Mesenchymal stem cell (in vitro differentiated cells and primary cell): ENCODE measurements at regions not wholly inside any gene's neighbourhood (a gene's known extent, or its start where the extent isn't known, plus 50 kb on each side); places are given as distances from the start of the nearest gene placed in this dataset.

Experiments
- DNase-seq: peaks from one replicate; pipeline ENCODE4 v3.0.0-alpha.2; 2013
- H2AFZ ChIP-seq: one replicate; pipeline ENCODE4 v1.6.1; 2013; ENCODE audit warnings: low read depth, mild to moderate bottlenecking, control low read depth, inconsistent platforms, low read length, moderate library complexity
- H2AK5ac ChIP-seq: 2 replicates; pipeline ENCODE4 v1.6.1; 2013; ENCODE audit warnings: low read length, moderate library complexity, mild to moderate bottlenecking, inconsistent platforms; ENCODE audit not compliant: severe bottlenecking
- H2BK120ac ChIP-seq: one replicate; pipeline ENCODE4 v1.6.1; 2013; ENCODE audit warnings: low read depth, mild to moderate bottlenecking, inconsistent platforms, low read length, moderate library complexity
- H2BK12ac ChIP-seq, 2 experiments: one replicate each; pipeline ENCODE4 v1.6.1; 2013; ENCODE audit warnings: inconsistent platforms in 2 of 2, low read length in 2 of 2, mild to moderate bottlenecking in 2 of 2, moderate library complexity in 2 of 2, control low read depth in 1 of 2
- H2BK15ac ChIP-seq: one replicate; pipeline ENCODE4 v1.6.1; 2013; ENCODE audit warnings: mild to moderate bottlenecking, low read depth, inconsistent platforms; ENCODE audit not compliant: poor library complexity, severe bottlenecking
- H2BK5ac ChIP-seq: 2 replicates; pipeline ENCODE4 v1.6.1; 2013; ENCODE audit warnings: low read depth, mild to moderate bottlenecking, low read length, control low read depth, inconsistent platforms; ENCODE audit not compliant: poor library complexity, severe bottlenecking
- H3K14ac ChIP-seq, 2 experiments: one replicate each; pipeline ENCODE4 v1.6.1; 2013; ENCODE audit warnings: inconsistent platforms in 2 of 2, low read length in 2 of 2, control low read depth in 1 of 2, mild to moderate bottlenecking in 1 of 2, moderate library complexity in 1 of 2
- H3K18ac ChIP-seq, 2 experiments: one replicate each; pipeline ENCODE4 v1.6.1; 2013; ENCODE audit warnings: inconsistent platforms in 2 of 2, low read length in 2 of 2, control low read depth in 1 of 2, low read depth in 1 of 2, mild to moderate bottlenecking in 1 of 2
- H3K23ac ChIP-seq, 2 experiments: one replicate each; pipeline ENCODE4 v1.6.1; 2013; ENCODE audit warnings: inconsistent platforms in 2 of 2, low read length in 2 of 2, mild to moderate bottlenecking in 2 of 2, moderate library complexity in 2 of 2, control low read depth in 1 of 2
- H3K27ac ChIP-seq: 2 replicates; pipeline ENCODE4 v1.5.1; 2013; ENCODE audit warnings: mild to moderate bottlenecking, moderate library complexity, low read length, control low read depth, inconsistent platforms; ENCODE audit not compliant: poor library complexity, severe bottlenecking
- H3K27me3 ChIP-seq, 2 experiments: 2 replicates each; pipeline versions ENCODE4 v1.6.1 to v1.7.0; 2013; ENCODE audit warnings: low read length in 2 of 2, mild to moderate bottlenecking in 2 of 2, moderate library complexity in 2 of 2, control low read depth in 1 of 2, inconsistent platforms in 1 of 2; ENCODE audit not compliant: control insufficient read depth in 1 of 2, insufficient read depth in 1 of 2
- H3K36me3 ChIP-seq, 2 experiments: 2 replicates each; pipeline versions ENCODE4 v1.6.1 to v1.7.0; 2013; ENCODE audit warnings: low read length in 2 of 2, control low read depth in 1 of 2, inconsistent platforms in 1 of 2, low read depth in 1 of 2, mild to moderate bottlenecking in 1 of 2; ENCODE audit not compliant: insufficient read depth in 2 of 2, control insufficient read depth in 1 of 2
- H3K4ac ChIP-seq, 2 experiments: one replicate each; pipeline ENCODE4 v1.6.1; 2013; ENCODE audit warnings: inconsistent platforms in 2 of 2, low read length in 2 of 2, mild to moderate bottlenecking in 2 of 2, moderate library complexity in 2 of 2, control low read depth in 1 of 2, low read depth in 1 of 2
- H3K4me1 ChIP-seq: 2 replicates; pipeline ENCODE4 v1.6.1; 2013; ENCODE audit warnings: low read depth, low read length, control low read depth; ENCODE audit not compliant: control insufficient read depth, insufficient read depth
- H3K4me2 ChIP-seq: 2 replicates; pipeline ENCODE4 v1.6.1; 2013; ENCODE audit warnings: low read length, mild to moderate bottlenecking, inconsistent platforms; ENCODE audit not compliant: poor library complexity, severe bottlenecking
- H3K4me3 ChIP-seq, 2 experiments: 2 replicates each; pipeline versions ENCODE4 v1.5.1 to v1.7.0; 2013; ENCODE audit warnings: low read length in 2 of 2, mild to moderate bottlenecking in 2 of 2, control low read depth in 1 of 2, low read depth in 1 of 2; ENCODE audit not compliant: insufficient read depth in 1 of 2
- H3K79me1 ChIP-seq: replicated peaks from 2 replicates; pipeline ENCODE4 v1.6.1; 2013; ENCODE audit warnings: mild to moderate bottlenecking, control low read depth, low read length, inconsistent platforms; ENCODE audit not compliant: poor library complexity, severe bottlenecking
- H3K9ac ChIP-seq: 2 replicates; pipeline ENCODE4 v1.7.0; 2013; ENCODE audit warnings: mild to moderate bottlenecking, low read length, moderate library complexity
- H3K9me3 ChIP-seq: 2 replicates; pipeline ENCODE4 v1.7.0; 2013; ENCODE audit warnings: mild to moderate bottlenecking, low read length; ENCODE audit not compliant: control insufficient read depth
- H4K8ac ChIP-seq: one replicate; pipeline ENCODE4 v1.6.1; 2013; ENCODE audit warnings: inconsistent platforms, mild to moderate bottlenecking, low read length, moderate library complexity
- H4K91ac ChIP-seq: one replicate; pipeline ENCODE4 v1.6.1; 2013; ENCODE audit warnings: mild to moderate bottlenecking, low read length, inconsistent platforms
- WGBS: methylation state at CpG from one replicate; pipeline ENCODE4 v1.1.7; 2013; ENCODE audit warnings: mixed read lengths; 5-methylcytosine and 5-hydroxymethylcytosine counted together

GRCh38 chr2:133888107-133888506 is 319.8 kb upstream of the NCKAP5 start:
- WGBS: 96% methylated on average over 8 of the region's 8 CpGs
- DNase-seq: no peak
- no peaks in the 10 kb centered on the region for H3K4me1 ChIP-seq

GRCh38 chr2:133888621-133889219 is 320.5 kb upstream of the NCKAP5 start:
- no peak overlapping the region for H3K9ac ChIP-seq
- no peak overlapping the region for H3K4me2 ChIP-seq
- no peak overlapping the region for H2BK120ac ChIP-seq
- DNase-seq: no peak
- H3K79me1 ChIP-seq: no peaks in the 10 kb centered on the region
- H3K27me3 ChIP-seq: peaks cover 32 to 39% of the 10 kb centered on the region in 2 experiments
- no peak overlapping the region for H4K8ac ChIP-seq
- no peak overlapping the region for H2AK5ac ChIP-seq
- H3K4ac ChIP-seq: no peak overlapping the region
- H3K18ac ChIP-seq: no peak overlapping the region
- no peak overlapping the region for H2BK15ac ChIP-seq
- no peak overlapping the region for H2BK5ac ChIP-seq
- H3K4me3 ChIP-seq: no peak overlapping the region
- no peak overlapping the region for H3K27ac ChIP-seq
- H3K14ac ChIP-seq: no peak overlapping the region
- no peak overlapping the region for H4K91ac ChIP-seq
- H2BK12ac ChIP-seq: no peak overlapping the region
- H3K4me1 ChIP-seq: no peaks in the 10 kb centered on the region
- no peaks in the 10 kb centered on the region for H3K9me3 ChIP-seq
- no peaks in the 10 kb centered on the region for H3K36me3 ChIP-seq
- no peak overlapping the region for H2AFZ ChIP-seq
- 93% methylated on average over 6 of the region's 8 CpGs for WGBS
- H3K23ac ChIP-seq: no peak overlapping the region

More at GRCh38 chr2:133888107-133888506, 319.8 kb upstream of the NCKAP5 start:
- Histone ChIP-seq H3K9ac (no peak overlapping the region), H2BK15ac (no peak overlapping the region), H3K27me3 (peaks cover 32 to 43% of the 10 kb centered on the region in 2 experiments), H3K14ac (no peak overlapping the region), H3K27ac (no peak overlapping the region), H2BK5ac (no peak overlapping the region), H3K36me3 (no peaks in the 10 kb centered on the region), H3K4ac (no peak overlapping the region), H2BK12ac (no peak overlapping the region), H2AK5ac (no peak overlapping the region), H4K91ac (no peak overlapping the region), H2BK120ac (no peak overlapping the region), H2AFZ (no peak overlapping the region), H3K4me3 (no peak overlapping the region), H3K9me3 (no peaks in the 10 kb centered on the region), H3K79me1 (no peaks in the 10 kb centered on the region), H3K4me2 (no peak overlapping the region), H3K23ac (no peak overlapping the region), H4K8ac (no peak overlapping the region), H3K18ac (no peak overlapping the region)

DNA sequence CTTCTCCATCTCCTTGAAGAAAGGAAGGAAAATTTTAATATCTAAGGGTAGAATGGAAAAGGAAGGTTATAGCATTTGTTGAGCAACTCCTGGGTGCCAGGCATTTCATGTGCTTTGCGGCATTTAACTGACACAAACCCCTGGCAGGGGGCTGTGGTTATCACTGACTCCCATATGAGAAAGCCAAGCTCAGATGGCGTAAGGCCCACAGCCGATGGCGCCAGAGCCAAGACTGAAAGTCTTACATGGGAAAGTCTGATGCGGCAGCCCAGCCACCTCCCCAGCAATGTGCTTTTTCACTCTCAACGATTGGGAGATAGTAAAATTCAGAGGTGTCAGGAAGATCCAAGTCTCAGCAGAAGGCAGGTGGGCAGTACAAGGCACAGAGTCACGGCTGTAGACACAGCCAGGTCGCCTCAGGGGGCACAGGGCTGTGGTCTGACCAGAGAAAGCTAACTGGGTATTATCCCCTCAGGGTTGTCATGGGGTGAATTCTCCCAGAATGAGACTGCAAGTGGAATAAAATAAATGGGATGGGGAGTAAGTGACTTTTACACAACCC is 324.2 kb upstream of the NCKAP5 start:
- Histone ChIP-seq H2AK5ac (no peak overlapping the region), H3K9ac (no peak overlapping the region), H3K4me3 (no peak overlapping the region), H2BK120ac (no peak overlapping the region), H4K91ac (no peak overlapping the region), H2BK12ac (no peak overlapping the region), H3K9me3 (peaks cover 5% of the 10 kb centered on the region), H2AFZ (no peak overlapping the region), H3K27ac (no peak overlapping the region), H3K18ac (no peak overlapping the region), H3K27me3 (peaks cover 16 to 19% of the 10 kb centered on the region in 2 experiments), H3K36me3 (no peaks in the 10 kb centered on the region), H2BK5ac (no peak overlapping the region), H3K4me2 (no peak overlapping the region), H3K79me1 (no peaks in the 10 kb centered on the region), H3K14ac (no peak overlapping the region), H4K8ac (no peak overlapping the region), H3K4ac (no peak overlapping the region), H2BK15ac (no peak overlapping the region), H3K23ac (no peak overlapping the region), H3K4me1 (no peaks in the 10 kb centered on the region)
- DNase-seq: no peak
- 83% methylated on average over 8 of the region's 8 CpGs for WGBS

- H3K9ac ChIP-seq: no peak overlapping the region
- H2AK5ac ChIP-seq: no peak overlapping the region
- no peak overlapping the region for H3K18ac ChIP-seq
- no peak overlapping the region for H3K4ac ChIP-seq
- H4K91ac ChIP-seq: no peak overlapping the region
- no peak overlapping the region for H2BK12ac ChIP-seq
- H3K4me3 ChIP-seq: no peak overlapping the region
- no peak overlapping the region for H2BK15ac ChIP-seq
- peaks cover 5% of the 10 kb centered on the region for H3K9me3 ChIP-seq
- no peak overlapping the region for H4K8ac ChIP-seq
- no peak for DNase-seq
- H3K27ac ChIP-seq: no peak overlapping the region
- H3K36me3 ChIP-seq: no peaks in the 10 kb centered on the region
- H3K27me3 ChIP-seq: peaks cover 5 to 15% of the 10 kb centered on the region in 2 experiments
- no peaks in the 10 kb centered on the region for H3K79me1 ChIP-seq
- WGBS: 91% methylated on average over 9 of the region's 9 CpGs
- H3K14ac ChIP-seq: no peak overlapping the region
- no peak overlapping the region for H2BK5ac ChIP-seq
- H2AFZ ChIP-seq: no peak overlapping the region
- peaks cover 1% of the 10 kb centered on the region for H3K4me1 ChIP-seq
- H3K23ac ChIP-seq: no peak overlapping the region
- H2BK120ac ChIP-seq: no peak overlapping the region
- H3K4me2 ChIP-seq: no peak overlapping the region
These were observed 326.2 kb upstream of the NCKAP5 start for GRCh38 chr2:133894429-133894828.
